Activated CD8-positive, alpha-beta T cell treated with anti-CD3 and anti-CD28 coated beads, Interleukin-2, amount 10 ng/mL, durations not matched to agents 7 days and 5 days (primary cell): ENCODE measurements at regions not wholly inside any gene's neighbourhood (a gene's known extent, or its start where the extent isn't known, plus 50 kb on each side); places are given as distances from the start of the nearest gene placed in this dataset.
"Not testable (repeated sequence)": the region's sequence is repeated elsewhere in the genome, so short reads cannot be mapped to it uniquely, and the experiment has no call there.

ENCODE experiments used
- ATAC-seq: fragments of 150-1000 bp; cut with Tn5 transposase; one replicate; pipeline ENCODE4 v1.10.0; 2021; ENCODE audit warnings: moderate library complexity
- CTCF ChIA-PET: fragments of 350-600 bp; sonication (Branson Sonifier 250); formaldehyde crosslinking; loops from one replicate; lab custom pipeline; 2021; ENCODE audit warnings: antibody characterized with exemption; lab: Charles Lee
- POLR2A ChIA-PET: fragments of 350-600 bp; sonication (Branson Sonifier 250); formaldehyde crosslinking; loops from one replicate; lab custom pipeline; 2021; ENCODE audit warnings: antibody characterized with exemption; lab: Charles Lee
- DNase-seq: peaks from one replicate; pipeline ENCODE4 v3.0.0-alpha.2; 2020
- H3K27ac Mint-ChIP-seq: one replicate; pipeline ENCODE4 v1.8.0; 2021; ENCODE audit warnings: mild to moderate bottlenecking, mixed read lengths
- H3K27me3 Mint-ChIP-seq: one replicate; pipeline ENCODE4 v1.8.0; 2021; ENCODE audit warnings: low read depth, mixed read lengths
- H3K36me3 Mint-ChIP-seq: one replicate; pipeline ENCODE4 v1.8.0; 2021; ENCODE audit warnings: low read depth, mixed read lengths
- H3K4me1 Mint-ChIP-seq: one replicate; pipeline ENCODE4 v1.8.0; 2021; ENCODE audit warnings: low read depth, mixed read lengths
- H3K4me3 Mint-ChIP-seq: one replicate; pipeline ENCODE4 v1.8.0; 2021; ENCODE audit warnings: mild to moderate bottlenecking, mixed read lengths
- H3K9me3 Mint-ChIP-seq: one replicate; pipeline ENCODE4 v1.8.0; 2022; ENCODE audit warnings: mixed read lengths; ENCODE audit not compliant: insufficient read depth

DNA sequence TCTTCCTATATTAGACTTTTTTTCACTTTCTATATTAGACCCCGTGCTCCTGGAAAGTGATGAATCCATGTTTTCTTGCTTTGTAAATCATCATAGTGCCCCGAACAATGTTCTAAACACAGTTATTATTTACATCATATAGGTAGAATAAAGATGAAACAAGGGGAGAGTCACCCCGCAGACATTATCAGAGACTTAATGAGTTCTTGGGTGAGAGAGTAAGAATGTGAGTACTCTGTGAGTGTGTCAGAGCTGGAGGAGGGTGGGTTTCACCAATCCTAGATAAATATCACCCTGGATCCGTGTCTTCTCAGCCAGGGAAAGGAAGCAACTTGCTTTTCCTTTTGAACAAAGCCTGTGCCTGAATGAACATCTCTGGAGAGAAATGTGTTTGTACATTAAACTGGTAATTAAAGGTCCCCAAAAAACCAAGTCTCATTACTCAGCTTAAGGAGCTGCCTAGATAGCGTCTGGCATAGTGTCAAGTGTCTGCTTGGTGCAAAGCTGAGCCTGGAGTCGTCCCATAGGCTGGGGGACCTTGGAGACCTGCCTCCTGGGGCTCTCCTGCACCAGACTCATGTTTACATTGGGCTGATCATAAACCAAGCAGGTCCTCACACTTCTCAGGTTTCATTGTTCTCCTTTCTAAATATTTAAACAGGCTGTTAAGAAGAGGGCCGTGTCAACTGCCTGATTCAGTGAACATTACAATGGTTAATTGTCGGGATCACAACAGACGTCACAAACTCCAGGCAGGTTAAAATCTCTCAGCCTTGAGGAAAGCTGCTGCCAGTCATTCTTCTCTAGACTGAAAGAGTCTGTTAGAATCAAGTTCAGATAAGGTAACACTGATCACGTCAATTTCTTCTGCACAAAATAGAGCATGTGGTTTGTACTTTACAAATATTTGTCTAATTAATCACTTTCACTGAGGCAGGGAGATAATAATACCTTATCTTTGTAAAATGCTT, 179.7 kb upstream of the MYLIP start:
- CTCF ChIA-PET, result no interaction called here
- H3K4me3 Mint-ChIP-seq, result no peak overlapping the region
- no peaks in the 10 kb centered on the region for H3K27me3 Mint-ChIP-seq
- POLR2A ChIA-PET, result no interaction called here
- H3K4me1 Mint-ChIP-seq, result peaks cover 2% of the 10 kb centered on the region
- no peak overlapping the region for H3K27ac Mint-ChIP-seq
- ATAC-seq, result no peak
- no peak for DNase-seq
- H3K9me3 Mint-ChIP-seq, result no peaks in the 10 kb centered on the region
- H3K36me3 Mint-ChIP-seq, result no peaks in the 10 kb centered on the region

DNA sequence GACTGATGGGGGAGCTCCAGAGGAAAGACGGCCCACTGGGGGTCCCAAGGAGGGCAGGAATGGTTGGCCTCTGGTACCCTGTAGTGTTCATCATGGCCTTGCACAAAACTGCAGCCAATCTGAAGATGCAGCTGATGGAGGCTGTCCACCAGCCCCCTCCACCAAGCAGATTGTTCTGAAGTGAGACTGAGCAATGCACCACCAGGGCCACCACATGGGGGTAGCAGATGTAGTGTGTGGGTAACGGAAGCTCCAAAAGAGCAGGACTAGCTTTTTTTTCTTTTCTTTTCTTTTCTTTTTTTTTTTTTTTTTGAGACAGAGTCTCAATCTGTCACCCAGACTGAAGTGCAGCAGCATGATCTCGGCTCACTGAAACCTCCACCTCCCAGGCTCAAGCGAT, 181.0 kb upstream of the MYLIP start:
- H3K9me3 Mint-ChIP-seq, result no peaks in the 10 kb centered on the region

DNA sequence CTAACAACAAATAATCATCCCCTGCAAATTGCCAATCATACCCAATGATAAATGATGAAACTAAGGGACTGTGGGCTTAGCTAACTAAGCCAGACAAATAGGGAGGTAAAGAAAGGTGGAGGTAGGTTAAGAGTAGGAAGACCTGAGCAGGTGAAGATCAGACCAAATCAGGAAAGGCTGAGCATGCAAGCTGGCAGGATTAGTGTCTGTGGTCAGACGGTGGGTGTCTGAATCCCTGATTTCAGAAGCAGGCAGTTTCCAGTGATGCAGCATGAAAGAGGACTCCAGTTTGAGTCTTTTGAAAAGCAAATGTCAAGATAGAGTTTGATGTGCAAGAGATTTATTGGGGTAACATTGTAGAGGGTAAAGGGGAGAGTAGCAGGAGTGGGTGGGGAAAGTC, 181.4 kb upstream of the MYLIP start:
- H3K36me3 Mint-ChIP-seq, result no peaks in the 10 kb centered on the region
- CTCF ChIA-PET, result no interaction called here
- DNase-seq, result no peak
- POLR2A ChIA-PET, result no interaction called here
- H3K4me3 Mint-ChIP-seq, result no peak overlapping the region
- H3K4me1 Mint-ChIP-seq, result peaks cover 1% of the 10 kb centered on the region
- H3K27me3 Mint-ChIP-seq, result no peaks in the 10 kb centered on the region
- H3K9me3 Mint-ChIP-seq, result no peaks in the 10 kb centered on the region
- H3K27ac Mint-ChIP-seq, result no peak overlapping the region
- ATAC-seq, result no peak

More for the DNA sequence above, 181.0 kb upstream of the MYLIP start:
- no peak overlapping the region for H3K4me3 Mint-ChIP-seq
- ChIA-PET POLR2A (interaction anchor here (0.6 kb wide), 1 partner anchor 15 kb away, joined by 4 read pairs; no protein-coding TSS in a partner anchor), CTCF (no interaction called here)
- no peak for DNase-seq
- no peak overlapping the region for H3K27ac Mint-ChIP-seq
- H3K36me3 Mint-ChIP-seq, result no peaks in the 10 kb centered on the region
- H3K27me3 Mint-ChIP-seq, result no peaks in the 10 kb centered on the region
- H3K4me1 Mint-ChIP-seq, result peaks cover 2% of the 10 kb centered on the region
- no peak for ATAC-seq

DNA sequence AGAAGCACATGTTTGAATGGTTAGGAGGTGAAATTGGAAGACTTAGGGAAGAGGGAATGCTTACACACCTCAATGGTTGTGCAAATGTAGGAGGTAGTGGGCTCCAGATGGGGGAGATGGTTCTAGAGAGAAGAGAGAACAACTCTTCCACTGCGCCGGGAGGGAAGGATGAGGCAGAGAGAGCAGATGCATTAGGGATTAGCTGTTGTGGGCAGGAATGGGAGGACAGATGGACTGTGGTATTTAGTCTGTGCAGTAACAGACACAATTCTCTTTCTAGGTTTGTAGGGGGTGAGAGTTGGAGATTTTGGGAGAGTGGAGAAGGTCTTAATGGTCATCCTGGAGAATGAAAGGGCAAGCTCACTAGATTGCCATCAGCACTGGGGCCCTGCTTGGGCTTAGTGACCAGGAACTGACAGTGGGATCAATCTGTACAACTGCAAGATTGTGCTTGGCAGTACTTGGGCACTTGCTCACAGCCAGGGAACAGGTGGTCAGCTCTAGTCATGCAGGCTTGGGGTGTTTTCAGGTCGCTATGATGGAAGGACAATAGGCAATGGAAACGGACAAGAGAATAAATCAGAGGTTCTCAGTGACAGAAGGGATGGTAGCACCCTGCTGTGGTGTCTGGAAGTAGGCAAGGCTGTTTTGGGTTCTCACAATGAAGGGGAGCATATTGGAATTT, 182.0 kb upstream of the MYLIP start:
- Mint-ChIP-seq H3K27ac (no peak overlapping the region), H3K36me3 (no peaks in the 10 kb centered on the region), H3K27me3 (no peaks in the 10 kb centered on the region), H3K4me1 (no peaks in the 10 kb centered on the region), H3K9me3 (no peaks in the 10 kb centered on the region), H3K4me3 (no peak overlapping the region)
- ATAC-seq (no peak), DNase-seq (no peak)
- POLR2A ChIA-PET, result no interaction called here
- CTCF ChIA-PET, result no interaction called here

DNA sequence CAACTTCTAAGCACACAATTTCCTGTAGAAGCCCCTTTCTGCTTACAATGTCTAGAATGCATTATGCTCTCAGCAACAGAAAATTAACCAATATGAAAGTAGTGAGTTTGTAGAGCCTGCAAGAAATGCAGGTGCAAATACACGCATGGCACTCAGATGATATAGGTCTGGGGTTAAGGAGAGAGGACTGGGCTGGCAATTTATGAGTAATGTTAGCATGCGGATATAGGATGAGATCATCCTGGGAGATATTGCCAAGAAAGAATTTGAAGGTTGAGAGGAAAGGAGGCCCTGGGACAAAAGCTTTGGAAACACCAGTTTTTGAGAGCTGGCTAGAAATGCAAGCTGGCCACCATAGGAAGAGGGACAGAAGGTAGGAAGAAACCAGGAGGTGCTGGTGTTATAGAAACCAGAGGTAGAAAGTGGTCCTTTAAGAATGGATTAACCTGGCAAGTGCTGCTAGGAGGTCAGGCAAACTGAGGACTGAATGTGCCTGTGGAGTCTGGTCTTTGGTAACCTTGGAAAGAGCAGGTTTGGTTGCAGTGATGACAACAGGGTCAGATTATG, 183.2 kb upstream of the MYLIP start:
- ChIA-PET CTCF (no interaction called here), POLR2A (no interaction called here)
- H3K27ac Mint-ChIP-seq, result no peak overlapping the region
- H3K4me1 Mint-ChIP-seq, result no peaks in the 10 kb centered on the region
- DNase-seq (no peak), ATAC-seq (no peak)
- H3K27me3 Mint-ChIP-seq, result no peaks in the 10 kb centered on the region
- no peaks in the 10 kb centered on the region for H3K36me3 Mint-ChIP-seq
- H3K9me3 Mint-ChIP-seq, result no peaks in the 10 kb centered on the region
- no peak overlapping the region for H3K4me3 Mint-ChIP-seq

DNA sequence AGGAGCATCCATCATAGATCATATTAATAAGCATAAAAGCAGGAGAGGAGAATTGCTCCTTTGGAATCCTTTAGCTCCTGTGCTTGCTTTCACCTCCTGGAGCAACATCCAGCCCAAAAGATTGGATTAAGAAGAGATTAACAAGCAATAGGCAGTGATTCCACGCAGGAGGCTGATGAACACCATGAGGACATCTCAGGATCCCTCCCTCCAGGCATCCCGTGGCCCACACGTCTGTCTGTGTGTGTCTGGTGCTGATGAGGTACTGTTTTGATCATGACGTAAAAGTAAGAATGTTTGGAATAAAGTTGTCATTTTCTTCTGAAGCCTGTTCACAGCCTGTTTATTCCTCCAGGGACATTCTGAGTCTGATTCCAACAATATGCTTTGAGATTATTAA, 185.5 kb upstream of the MYLIP start:
- Mint-ChIP-seq H3K27me3 (no peaks in the 10 kb centered on the region), H3K4me3 (no peak overlapping the region), H3K27ac (no peak overlapping the region), H3K36me3 (no peaks in the 10 kb centered on the region), H3K9me3 (no peaks in the 10 kb centered on the region), H3K4me1 (no peaks in the 10 kb centered on the region)
- ChIA-PET POLR2A (no interaction called here), CTCF (no interaction called here)
- ATAC-seq (no peak), DNase-seq (no peak)

DNA sequence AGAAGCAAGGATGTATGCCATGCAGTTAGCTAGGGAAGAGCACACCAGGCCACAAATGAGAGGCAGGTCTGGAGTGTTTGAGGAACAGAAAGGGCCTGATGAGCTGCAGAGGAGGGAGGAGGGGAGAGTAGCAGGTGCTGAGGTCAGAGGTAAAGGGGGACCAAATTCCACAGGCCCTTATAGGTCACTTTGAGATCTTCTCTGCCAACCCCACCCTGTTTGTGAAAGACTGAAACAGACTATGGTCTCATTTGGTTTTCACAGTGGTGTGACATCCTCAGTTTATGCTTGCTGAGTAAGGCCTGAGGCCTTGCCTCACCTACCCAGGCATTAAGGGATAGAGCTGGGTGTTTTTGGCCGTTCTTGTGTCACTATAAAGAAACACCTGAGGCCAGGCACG, 187.7 kb upstream of the MYLIP start:
- H3K27me3 Mint-ChIP-seq, result no peaks in the 10 kb centered on the region
- no peaks in the 10 kb centered on the region for H3K36me3 Mint-ChIP-seq
- H3K9me3 Mint-ChIP-seq, result no peaks in the 10 kb centered on the region
- CTCF ChIA-PET, result no interaction called here
- no peak for DNase-seq
- ATAC-seq, result no peak
- H3K4me1 Mint-ChIP-seq, result no peaks in the 10 kb centered on the region
- no peak overlapping the region for H3K4me3 Mint-ChIP-seq
- POLR2A ChIA-PET, result no interaction called here
- no peak overlapping the region for H3K27ac Mint-ChIP-seq

DNA sequence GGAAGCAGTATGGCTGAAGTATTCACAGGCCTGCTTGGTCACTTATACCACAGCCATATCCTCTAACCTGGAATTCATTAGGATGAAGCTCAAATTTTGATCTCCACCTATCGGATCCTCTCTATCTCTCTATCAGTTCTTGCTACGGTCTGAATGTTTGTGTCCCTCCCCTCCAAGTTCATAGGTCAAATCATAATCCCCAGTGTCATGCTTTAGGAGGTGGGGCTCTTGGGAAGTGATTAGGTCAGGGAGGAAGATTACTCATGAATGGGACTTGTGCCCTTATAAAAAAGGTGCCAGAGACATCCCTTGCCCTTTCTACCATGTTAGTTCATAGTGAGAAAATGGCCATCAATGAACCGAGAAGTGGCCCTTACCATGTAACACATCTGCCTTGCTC, 190.8 kb upstream of the MYLIP start:
- no peak for ATAC-seq
- Mint-ChIP-seq H3K27ac (no peak overlapping the region), H3K9me3 (no peaks in the 10 kb centered on the region), H3K4me1 (no peaks in the 10 kb centered on the region), H3K27me3 (no peaks in the 10 kb centered on the region), H3K36me3 (no peaks in the 10 kb centered on the region), H3K4me3 (no peak overlapping the region)
- CTCF ChIA-PET, result no interaction called here
- POLR2A ChIA-PET, result no interaction called here
- DNase-seq, result no peak

DNA sequence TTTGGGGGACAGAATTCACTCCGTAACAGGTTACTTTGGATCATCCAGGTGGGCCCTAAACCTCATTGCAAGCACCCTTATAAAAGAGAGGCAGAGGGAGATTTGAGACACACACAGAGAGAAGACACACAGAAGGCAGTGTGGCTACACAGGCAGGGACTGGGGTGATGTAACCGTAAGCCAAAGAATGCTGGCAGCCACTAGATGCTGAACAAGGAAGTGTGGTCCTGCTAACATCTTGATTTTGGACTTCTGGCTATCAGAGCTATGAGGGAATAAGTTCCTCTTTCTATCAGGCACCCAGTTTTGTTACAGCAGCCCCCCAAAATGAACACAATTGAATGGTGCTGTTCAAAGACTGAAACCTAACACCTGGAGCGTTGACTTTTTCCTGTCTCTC, 191.3 kb upstream of the MYLIP start:
- CTCF ChIA-PET, result no interaction called here
- no peak for ATAC-seq
- POLR2A ChIA-PET, result no interaction called here
- H3K4me1 Mint-ChIP-seq, result no peaks in the 10 kb centered on the region
- no peaks in the 10 kb centered on the region for H3K9me3 Mint-ChIP-seq
- H3K4me3 Mint-ChIP-seq, result no peak overlapping the region
- H3K27me3 Mint-ChIP-seq, result no peaks in the 10 kb centered on the region
- no peaks in the 10 kb centered on the region for H3K36me3 Mint-ChIP-seq
- no peak for DNase-seq
- no peak overlapping the region for H3K27ac Mint-ChIP-seq

DNA sequence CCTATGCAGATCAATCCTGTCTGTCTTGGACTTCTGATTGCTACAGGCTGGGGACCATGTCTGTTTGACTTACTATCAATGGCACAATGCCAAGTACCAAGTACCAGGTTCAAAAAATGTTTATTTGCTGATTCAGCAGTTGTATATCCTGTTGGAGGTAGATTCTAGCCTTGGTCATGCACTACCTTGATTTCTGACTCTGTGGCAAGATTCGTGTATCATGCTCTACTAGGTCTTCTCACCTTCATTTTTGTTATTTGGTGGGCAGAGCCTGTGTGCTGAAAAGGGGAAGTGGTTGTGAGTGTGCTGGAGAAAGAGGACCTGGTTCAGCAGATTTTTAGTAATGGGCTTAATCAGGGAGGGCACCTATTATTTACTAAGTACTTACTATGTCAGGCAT, 192.4 kb upstream of the MYLIP start:
- Mint-ChIP-seq H3K9me3 (peaks cover 7% of the 10 kb centered on the region), H3K27me3 (no peaks in the 10 kb centered on the region), H3K4me1 (no peaks in the 10 kb centered on the region), H3K4me3 (no peak overlapping the region), H3K36me3 (no peaks in the 10 kb centered on the region), H3K27ac (no peak overlapping the region)
- DNase-seq, result no peak
- POLR2A ChIA-PET, result no interaction called here
- ATAC-seq, result no peak
- CTCF ChIA-PET, result no interaction called here

DNA sequence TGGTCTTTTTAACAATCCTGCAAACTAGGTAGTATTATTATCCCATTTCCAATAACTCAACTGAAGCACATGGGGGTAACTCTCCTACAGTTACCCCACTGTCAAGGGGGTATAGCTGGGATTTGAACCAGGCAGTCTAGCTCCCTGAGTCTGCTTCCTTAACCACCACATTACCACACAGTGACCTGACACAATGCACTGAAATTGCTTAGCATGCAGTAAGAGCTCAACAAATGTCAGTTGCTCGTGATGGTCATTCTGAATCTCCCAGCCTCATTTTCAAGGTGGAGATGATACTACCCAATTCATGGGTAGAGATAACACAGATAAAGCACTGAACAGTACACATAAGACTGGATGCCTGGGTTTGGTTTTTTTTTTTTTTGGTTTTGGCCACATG, 193.2 kb upstream of the MYLIP start:
- ChIA-PET CTCF (no interaction called here), POLR2A (no interaction called here)
- Mint-ChIP-seq H3K4me1 (no peaks in the 10 kb centered on the region), H3K27ac (no peak overlapping the region), H3K27me3 (no peaks in the 10 kb centered on the region), H3K9me3 (peaks cover 7% of the 10 kb centered on the region), H3K4me3 (no peak overlapping the region), H3K36me3 (no peaks in the 10 kb centered on the region)
- ATAC-seq (no peak), DNase-seq (no peak)

DNA sequence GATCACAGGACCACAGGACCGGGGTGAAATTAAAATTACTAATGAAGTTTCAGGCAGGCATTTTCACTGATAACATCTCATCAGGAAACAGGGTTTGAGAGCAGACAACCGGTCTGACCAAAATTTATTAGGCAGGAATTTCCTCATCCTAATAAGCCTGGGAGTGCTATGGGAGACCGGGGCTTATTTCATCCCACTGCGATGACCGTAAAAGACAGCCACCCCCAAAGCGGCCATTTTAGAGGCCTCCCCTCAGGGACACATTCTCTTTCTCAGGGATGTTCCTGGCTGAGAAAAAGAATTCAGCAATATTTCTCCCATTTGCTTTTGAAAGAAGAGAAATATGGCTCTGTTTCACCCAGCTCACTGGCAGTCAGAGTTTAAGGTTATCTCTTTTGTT, 197.2 kb upstream of the MYLIP start:
- CTCF ChIA-PET, H3K4me3 Mint-ChIP-seq: not testable (repeated sequence)

More for the DNA sequence above, 197.2 kb upstream of the MYLIP start:
- POLR2A ChIA-PET, H3K36me3 Mint-ChIP-seq, H3K27ac Mint-ChIP-seq, ATAC-seq, H3K27me3 Mint-ChIP-seq, DNase-seq, H3K4me1 Mint-ChIP-seq: not testable (repeated sequence)
- peaks cover 11% of the 10 kb centered on the region for H3K9me3 Mint-ChIP-seq
